Pancreas (tissue), 10 donors: ENCODE measurements at regions not wholly inside any gene's neighbourhood (a gene's known extent, or its start where the extent isn't known, plus 50 kb on each side); places are given as distances from the start of the nearest gene placed in this dataset.

ENCODE experiments used
- ATAC-seq, 4 donors: fragments of 200-7000 bp; cut with Tn5 transposase; one replicate each; pipeline versions ENCODE4 v1.8.0 to v1.9.1; 2020; ENCODE audit warnings: mild to moderate bottlenecking in 4 of 4, moderate library complexity in 4 of 4
- DNase-seq, 6 donors: peaks; one replicate each; pipeline ENCODE4 v3.0.0-alpha.2; 2020
- FAIRE-seq: peaks from 2 replicates; lab custom pipeline; 2012; peaks lifted over from hg19 to GRCh38; lab: Jason Lieb, UNC
- H3K27ac ChIP-seq, 4 donors: fragments of 200-600 bp; sonication (generic); 1 replicate in 3 of 4; 2 replicates in 1 of 4; pipeline versions ENCODE4 v1.5.0 to v1.8.0; 2020
- H3K27me3 ChIP-seq, 4 donors: fragments of 200-600 bp; one replicate each; pipeline ENCODE4 v1.8.0; 2021
- H3K36me3 ChIP-seq, 3 donors: fragments of 200-600 bp; sonication (generic) in 1 of 3; one replicate each; pipeline versions ENCODE4 v1.5.0 to v1.8.0; 2020 to 2021
- H3K4me1 ChIP-seq, 3 donors: fragments of 200-600 bp; one replicate each; pipeline ENCODE4 v1.8.0; 2021
- H3K4me3 ChIP-seq, 4 donors: fragments of 200-600 bp; sonication (generic) in 2 of 4; one replicate each; pipeline versions ENCODE4 v1.5.0 to v1.8.0; 2020 to 2021
- H3K9me3 ChIP-seq, 4 donors: fragments of 200-600 bp; one replicate each; pipeline ENCODE4 v1.8.0; 2021
- WGBS, 2 donors: extraction: QIAGEN DNeasy Blood & Tissue Kit; methylation state at CpG; one replicate each; pipeline ENCODE4 v1.1.7; 2013; 5-methylcytosine and 5-hydroxymethylcytosine counted together
- intact Hi-C, 3 donors: fragments of 100-400 bp; cut with DNase I; formaldehyde crosslinking; loops; one replicate each; pipeline versions ENCODE4 v1.11.1 to v1.14.2; 2022
- TF ChIP-seq, protein P1 (sequence below), 4 donors: fragments of 200-600 bp; sonication (generic) in 3 of 4; IDR thresholded peaks; one replicate each; pipeline versions ENCODE4 v1.5.0 to v1.8.0; 2021; ENCODE audit warnings: antibody characterized with exemption in 4 of 4
- donor health status: healthy with polysubstance abuse.
- donor health status: DM: no; HTN: no; CAD: no; lungs with moderate emphysema.
- donor health status: DM: no; HTN: no; CAD: no.
- donor health status: control.
- donor health status: control.
- donor health status: Bipolar disorder and iron deficiency.
- donor health status: DM: yes; HTN: yes; CAD: no.
- donor health status: DM: no; HTN: no; CAD: no.
- donor health status: DM: no; HTN: no; CAD: no.
- donor health status: DM: yes; HTN: yes; CAD: no.

DNA sequence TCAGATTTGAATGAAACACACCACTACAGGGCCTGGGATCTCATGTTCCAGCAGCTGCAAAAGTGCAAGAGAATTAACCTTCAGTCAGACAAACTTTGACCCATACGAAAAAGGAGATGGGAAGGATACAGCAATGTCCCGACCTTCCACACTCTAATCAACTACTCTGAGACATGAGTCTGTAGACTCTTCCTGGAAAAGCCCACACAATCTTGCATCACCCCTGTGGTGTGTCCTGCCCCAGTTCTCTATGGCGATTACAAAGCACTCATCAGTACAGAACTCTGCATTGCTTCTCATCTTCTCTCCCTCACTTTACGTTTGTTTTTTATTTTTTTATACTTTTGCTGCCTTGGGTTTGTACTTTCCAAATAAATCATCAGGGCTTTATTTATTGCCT, 241.0 kb upstream of the KIF2A start:
- 73 to 80% methylated on average over 4 of the region's 4 CpGs for WGBS, 2 donors
- TF ChIP-seq, protein P1, sequence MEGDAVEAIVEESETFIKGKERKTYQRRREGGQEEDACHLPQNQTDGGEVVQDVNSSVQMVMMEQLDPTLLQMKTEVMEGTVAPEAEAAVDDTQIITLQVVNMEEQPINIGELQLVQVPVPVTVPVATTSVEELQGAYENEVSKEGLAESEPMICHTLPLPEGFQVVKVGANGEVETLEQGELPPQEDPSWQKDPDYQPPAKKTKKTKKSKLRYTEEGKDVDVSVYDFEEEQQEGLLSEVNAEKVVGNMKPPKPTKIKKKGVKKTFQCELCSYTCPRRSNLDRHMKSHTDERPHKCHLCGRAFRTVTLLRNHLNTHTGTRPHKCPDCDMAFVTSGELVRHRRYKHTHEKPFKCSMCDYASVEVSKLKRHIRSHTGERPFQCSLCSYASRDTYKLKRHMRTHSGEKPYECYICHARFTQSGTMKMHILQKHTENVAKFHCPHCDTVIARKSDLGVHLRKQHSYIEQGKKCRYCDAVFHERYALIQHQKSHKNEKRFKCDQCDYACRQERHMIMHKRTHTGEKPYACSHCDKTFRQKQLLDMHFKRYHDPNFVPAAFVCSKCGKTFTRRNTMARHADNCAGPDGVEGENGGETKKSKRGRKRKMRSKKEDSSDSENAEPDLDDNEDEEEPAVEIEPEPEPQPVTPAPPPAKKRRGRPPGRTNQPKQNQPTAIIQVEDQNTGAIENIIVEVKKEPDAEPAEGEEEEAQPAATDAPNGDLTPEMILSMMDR (IDR thresholded peaks at IDR 0.05), result no peak
- H3K27me3 ChIP-seq, result no peaks in the 10 kb centered on the region
- no peak for DNase-seq
- no peak for FAIRE-seq
- no peak overlapping the region for H3K27ac ChIP-seq
- H3K4me3 ChIP-seq, result no peak overlapping the region
- no peaks in the 10 kb centered on the region for H3K4me1 ChIP-seq
- ATAC-seq, result peak in 1 of 4 donors; percentile 51
- intact Hi-C loops, result no loop called here
- H3K36me3 ChIP-seq, result no peaks in the 10 kb centered on the region
- no peaks in the 10 kb centered on the region for H3K9me3 ChIP-seq

GRCh38 chr5:62066761-62067277, 239.2 kb upstream of the KIF2A start:
- DNase-seq (no peak), ATAC-seq (no peak), FAIRE-seq (no peak)
- Histone ChIP-seq H3K27ac (no peak overlapping the region), H3K9me3 (no peaks in the 10 kb centered on the region), H3K4me1 (no peaks in the 10 kb centered on the region), H3K36me3 (no peaks in the 10 kb centered on the region), H3K27me3 (no peaks in the 10 kb centered on the region), H3K4me3 (no peak overlapping the region)
- intact Hi-C loops, result no loop called here
- TF ChIP-seq, protein P1 (IDR thresholded peaks at IDR 0.05), result no peak

GRCh38 chr5:62068554-62068953, 237.5 kb upstream of the KIF2A start:
- no peaks in the 10 kb centered on the region for H3K4me1 ChIP-seq
- TF ChIP-seq, protein P1 (IDR thresholded peaks at IDR 0.05), result no peak
- 83 to 84% methylated on average over 3 of the region's 3 CpGs for WGBS, 2 donors
- H3K27ac ChIP-seq, result no peak overlapping the region
- no peaks in the 10 kb centered on the region for H3K9me3 ChIP-seq
- no peaks in the 10 kb centered on the region for H3K36me3 ChIP-seq
- FAIRE-seq, result no peak
- no peak for ATAC-seq
- no peak for DNase-seq
- intact Hi-C loops, result no loop called here
- no peaks in the 10 kb centered on the region for H3K27me3 ChIP-seq
- no peak overlapping the region for H3K4me3 ChIP-seq

- H3K27ac ChIP-seq, result no peak overlapping the region
- ATAC-seq (no peak), DNase-seq (no peak), FAIRE-seq (no peak)
- no peak overlapping the region for H3K4me3 ChIP-seq
- 84 to 90% methylated on average over 4 of the region's 4 CpGs for WGBS, 2 donors
- H3K9me3 ChIP-seq, result no peaks in the 10 kb centered on the region
- H3K4me1 ChIP-seq, result no peaks in the 10 kb centered on the region
- H3K36me3 ChIP-seq, result no peaks in the 10 kb centered on the region
- intact Hi-C loops, result no loop called here
- TF ChIP-seq, protein P1 (IDR thresholded peaks at IDR 0.05), result no peak
- H3K27me3 ChIP-seq, result no peaks in the 10 kb centered on the region
Observed at GRCh38 chr5:62077387-62077786, 228.6 kb upstream of the KIF2A start.

- Histone ChIP-seq H3K4me3 (no peak overlapping the region), H3K9me3 (no peaks in the 10 kb centered on the region), H3K4me1 (no peaks in the 10 kb centered on the region), H3K27me3 (no peaks in the 10 kb centered on the region), H3K36me3 (no peaks in the 10 kb centered on the region), H3K27ac (no peak overlapping the region)
- no peak for FAIRE-seq
- intact Hi-C loops, result no loop called here
- DNase-seq, result no peak
- TF ChIP-seq, protein P1 (IDR thresholded peaks at IDR 0.05), result no peak
- ATAC-seq, result no peak
- 71 to 78% methylated on average over 9 of the region's 9 CpGs for WGBS, 2 donors
Observed at GRCh38 chr5:62077823-62078550, 228.0 kb upstream of the KIF2A start.
